AG09319 (cell line): ENCODE measurements at regions not wholly inside any gene's neighbourhood (a gene's known extent, or its start where the extent isn't known, plus 50 kb on each side); places are given as distances from the start of the nearest gene placed in this dataset.

ENCODE experiments used
- DNase-seq: peaks from one replicate; pipeline ENCODE4 v3.0.0-alpha.2; 2010; ENCODE audit warnings: low read depth; ENCODE audit errors: extremely low read depth
- TF ChIP-seq, protein P1 (sequence below): IDR thresholded peaks from 2 replicates; pipeline ENCODE4 v1.5.1; 2011; ENCODE audit warnings: low read depth, mild to moderate bottlenecking, inconsistent platforms, low read length, moderate library complexity

DNA sequence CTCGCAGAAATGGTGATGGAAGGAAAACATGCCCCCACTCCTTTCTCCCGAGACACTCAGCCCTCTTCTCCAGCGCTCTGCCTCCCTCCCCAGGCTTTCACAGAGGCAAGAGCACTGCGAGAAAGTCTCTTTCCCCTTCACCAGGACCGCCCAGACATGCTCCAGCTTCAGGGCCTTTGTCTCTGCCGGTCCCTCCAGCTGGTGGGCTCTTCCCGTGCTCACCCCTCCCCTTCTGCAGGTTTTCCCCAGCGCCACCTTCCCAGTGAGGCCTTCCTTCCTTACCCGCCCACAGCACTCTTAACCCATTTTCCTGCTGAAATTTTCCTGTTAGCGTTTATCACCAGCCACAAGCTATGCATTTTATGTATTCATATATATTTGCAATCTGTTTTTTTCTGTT, 86.2 kb downstream of the TFAP2C start:
- TF ChIP-seq, protein P1, sequence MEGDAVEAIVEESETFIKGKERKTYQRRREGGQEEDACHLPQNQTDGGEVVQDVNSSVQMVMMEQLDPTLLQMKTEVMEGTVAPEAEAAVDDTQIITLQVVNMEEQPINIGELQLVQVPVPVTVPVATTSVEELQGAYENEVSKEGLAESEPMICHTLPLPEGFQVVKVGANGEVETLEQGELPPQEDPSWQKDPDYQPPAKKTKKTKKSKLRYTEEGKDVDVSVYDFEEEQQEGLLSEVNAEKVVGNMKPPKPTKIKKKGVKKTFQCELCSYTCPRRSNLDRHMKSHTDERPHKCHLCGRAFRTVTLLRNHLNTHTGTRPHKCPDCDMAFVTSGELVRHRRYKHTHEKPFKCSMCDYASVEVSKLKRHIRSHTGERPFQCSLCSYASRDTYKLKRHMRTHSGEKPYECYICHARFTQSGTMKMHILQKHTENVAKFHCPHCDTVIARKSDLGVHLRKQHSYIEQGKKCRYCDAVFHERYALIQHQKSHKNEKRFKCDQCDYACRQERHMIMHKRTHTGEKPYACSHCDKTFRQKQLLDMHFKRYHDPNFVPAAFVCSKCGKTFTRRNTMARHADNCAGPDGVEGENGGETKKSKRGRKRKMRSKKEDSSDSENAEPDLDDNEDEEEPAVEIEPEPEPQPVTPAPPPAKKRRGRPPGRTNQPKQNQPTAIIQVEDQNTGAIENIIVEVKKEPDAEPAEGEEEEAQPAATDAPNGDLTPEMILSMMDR: no peak

DNA sequence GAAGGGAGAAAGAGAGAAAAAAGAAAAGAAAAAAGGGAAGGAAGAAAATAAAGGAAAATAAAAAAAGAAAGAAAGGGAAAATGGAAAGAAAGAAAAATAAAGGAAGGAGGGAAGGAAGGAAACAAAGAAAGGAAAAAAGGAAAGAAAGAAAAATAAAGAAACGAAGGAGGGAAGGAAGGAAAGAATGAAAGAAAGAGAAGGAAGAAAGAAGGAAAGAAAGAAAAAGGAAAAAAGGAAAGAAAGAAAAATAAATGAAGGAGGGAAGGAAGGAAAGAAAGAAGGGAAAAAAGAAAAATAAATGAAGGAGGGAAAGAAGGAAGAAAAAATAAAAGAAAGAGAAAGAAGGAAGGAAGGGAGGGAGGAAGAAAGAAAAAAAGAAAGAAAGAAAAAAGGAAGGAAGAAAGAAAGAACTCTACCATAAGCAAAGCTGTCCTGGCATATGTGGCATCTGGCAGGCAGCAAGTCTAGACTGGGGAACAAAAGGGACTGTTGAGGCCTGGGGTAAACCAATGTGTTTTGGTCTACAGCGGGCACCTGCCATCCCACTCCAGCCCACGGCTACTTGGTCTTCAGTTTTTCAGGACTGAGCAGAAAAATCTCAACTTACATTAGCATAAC, 86.9 kb downstream of the TFAP2C start:
- no peak for DNase-seq
- TF ChIP-seq, protein P1: no peak

More for the DNA sequence above, 86.2 kb downstream of the TFAP2C start:
- DNase-seq: no peak

GRCh38 chr20:56716806-56717205, 87.7 kb downstream of the TFAP2C start:
- no peak for DNase-seq

DNA sequence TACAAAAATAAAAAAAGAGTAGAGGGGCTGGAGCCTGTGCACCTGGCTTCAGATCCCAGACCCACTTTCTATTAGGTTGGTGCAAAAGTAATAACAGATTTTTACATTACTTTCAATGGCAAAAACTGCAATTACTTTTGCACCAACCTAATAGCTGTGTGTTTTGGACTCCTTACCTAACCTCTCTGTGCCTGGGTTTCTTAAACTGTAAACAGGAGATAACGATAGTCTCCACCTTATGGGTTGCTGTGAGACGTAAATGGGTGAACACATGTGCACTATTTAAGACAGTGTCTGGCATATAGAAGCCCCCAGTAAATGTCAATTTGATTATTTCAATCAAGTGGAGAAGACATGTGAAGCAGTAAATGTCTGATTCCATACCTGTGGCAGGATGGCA, 89.7 kb downstream of the TFAP2C start:
- DNase-seq: no peak
- TF ChIP-seq, protein P1: no peak

More at GRCh38 chr20:56716806-56717205, 87.7 kb downstream of the TFAP2C start:
- TF ChIP-seq, protein P1: no peak

GRCh38 chr20:56720620-56721213, 91.6 kb downstream of the TFAP2C start:
- TF ChIP-seq, protein P1: no peak
- no peak for DNase-seq

DNA sequence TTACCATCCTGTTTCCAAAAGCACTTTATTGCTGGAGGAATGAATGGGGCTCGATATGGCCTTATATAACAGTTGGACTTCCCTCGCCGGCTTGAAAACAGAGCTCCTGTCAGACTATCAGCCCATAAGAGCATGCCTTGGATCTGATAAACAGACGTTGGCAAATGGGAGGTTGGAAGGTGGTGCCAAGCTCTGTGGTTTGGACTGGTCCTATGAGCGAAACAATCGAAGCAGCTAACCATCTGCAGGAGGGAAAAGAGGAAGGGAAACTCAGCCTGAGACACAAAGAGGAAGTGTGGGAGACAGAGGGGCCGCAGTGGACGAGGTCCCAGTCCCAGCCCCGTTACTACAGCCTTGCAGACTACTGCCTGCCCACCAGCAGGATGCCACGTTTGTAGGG, 92.9 kb downstream of the TFAP2C start:
- TF ChIP-seq, protein P1: no peak
- no peak for DNase-seq

- TF ChIP-seq, protein P1: no peak
- no peak for DNase-seq
Measured at GRCh38 chr20:56723331-56723730, 94.2 kb downstream of the TFAP2C start.
